Hematopoietic multipotent progenitor cell treated with erythropoietin and hydrocortisone succinate and interleukin-3 and kit ligand, for 8 days (in vitro differentiated cells): ENCODE measurements at regions not wholly inside any gene's neighbourhood (a gene's known extent, or its start where the extent isn't known, plus 50 kb on each side); places are given as distances from the start of the nearest gene placed in this dataset.

ENCODE experiments used
- DNase-seq: peaks from one replicate; pipeline ENCODE4 v3.0.0-alpha.2; 2015

- peak; percentile 82 for DNase-seq
Measured at GRCh38 chrX:120021927-120022326, 55.6 kb downstream of the RHOXF2B start.

GRCh38 chrX:120020305-120020704, 57.2 kb downstream of the RHOXF2B start:
- DNase-seq: no peak

GRCh38 chrX:120016068-120016441, 61.4 kb downstream of the RHOXF2B start:
- DNase-seq: no peak

GRCh38 chrX:120015145-120016067, 62.1 kb downstream of the RHOXF2B start:
- peak; percentile 11 for DNase-seq

- no peak for DNase-seq
Measured at GRCh38 chrX:120014354-120015130, 62.9 kb downstream of the RHOXF2B start.

- no peak for DNase-seq
Measured at GRCh38 chrX:120001787-120002186, 58.2 kb upstream of the NKAP start.

- DNase-seq: no peak
Measured at GRCh38 chrX:120000490-120001246, 57.1 kb upstream of the NKAP start.

GRCh38 chrX:119999087-119999634, 55.6 kb upstream of the NKAP start:
- DNase-seq: no peak

- no peak for DNase-seq
Measured at GRCh38 chrX:119997570-119997969, 54.0 kb upstream of the NKAP start.

GRCh38 chrX:119996600-119997524, 53.3 kb upstream of the NKAP start:
- no peak for DNase-seq

- DNase-seq: no peak
Measured at GRCh38 chrX:119996069-119996468, 52.5 kb upstream of the NKAP start.
